HG02678 (cell line): ENCODE measurements at regions not wholly inside any gene's neighbourhood (a gene's known extent, or its start where the extent isn't known, plus 50 kb on each side); places are given as distances from the start of the nearest gene placed in this dataset.
"Not testable (repeated sequence)": the region's sequence is repeated elsewhere in the genome, so short reads cannot be mapped to it uniquely, and the experiment has no call there.

Experiments used
- ATAC-seq: cut with Tn5 transposase; IDR thresholded peaks from one replicate; pipeline ENCODE4 v1.9.1; 2021; ENCODE audit warnings: mild to moderate bottlenecking, moderate library complexity; ENCODE audit not compliant: unreplicated experiment

DNA sequence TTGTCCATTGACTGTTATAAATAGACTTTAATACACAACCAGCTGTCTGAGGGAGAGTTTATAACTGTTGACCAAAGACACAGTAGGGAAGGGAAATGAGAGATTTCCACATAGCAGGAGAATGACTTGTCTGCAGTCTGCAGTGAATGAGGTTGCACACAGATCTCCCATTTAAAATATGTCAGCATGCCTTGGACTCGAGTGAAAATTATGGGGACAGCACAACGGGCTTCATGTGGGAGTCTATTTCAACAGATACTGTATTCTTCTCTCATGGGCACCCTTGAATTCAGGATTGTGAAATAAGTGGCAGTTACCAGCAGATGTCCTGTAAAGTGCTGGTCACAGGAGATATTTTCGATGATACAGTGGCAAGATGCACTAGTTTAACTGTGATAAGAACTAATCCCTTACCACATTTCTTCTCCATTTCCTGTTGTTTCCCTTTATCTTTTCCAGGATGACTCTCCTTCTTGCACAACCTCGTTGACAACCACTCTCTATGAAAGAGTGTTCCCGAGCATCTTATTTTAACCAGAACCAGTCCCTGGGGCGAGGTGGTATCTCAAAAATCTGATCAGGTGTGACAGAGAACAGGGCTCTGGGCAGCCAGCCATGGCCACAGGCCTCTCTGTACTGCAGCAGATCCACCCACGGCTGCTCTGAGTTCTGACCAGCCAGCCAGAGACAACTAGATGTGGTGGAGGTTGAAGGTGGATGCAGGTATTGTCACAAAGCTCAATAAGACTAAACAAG, 51.5 kb upstream of the MAP3K1 start:
- no peak for ATAC-seq

GRCh38 chr5:56763182-56763581, 52.2 kb upstream of the MAP3K1 start:
- no peak for ATAC-seq

- ATAC-seq: no peak
Measured at GRCh38 chr5:56761151-56761885, 54.0 kb upstream of the MAP3K1 start.

- no peak for ATAC-seq
Measured at GRCh38 chr5:56760723-56761122, 54.6 kb upstream of the MAP3K1 start.

GRCh38 chr5:56759521-56760216, 55.7 kb upstream of the MAP3K1 start:
- ATAC-seq: no peak

DNA sequence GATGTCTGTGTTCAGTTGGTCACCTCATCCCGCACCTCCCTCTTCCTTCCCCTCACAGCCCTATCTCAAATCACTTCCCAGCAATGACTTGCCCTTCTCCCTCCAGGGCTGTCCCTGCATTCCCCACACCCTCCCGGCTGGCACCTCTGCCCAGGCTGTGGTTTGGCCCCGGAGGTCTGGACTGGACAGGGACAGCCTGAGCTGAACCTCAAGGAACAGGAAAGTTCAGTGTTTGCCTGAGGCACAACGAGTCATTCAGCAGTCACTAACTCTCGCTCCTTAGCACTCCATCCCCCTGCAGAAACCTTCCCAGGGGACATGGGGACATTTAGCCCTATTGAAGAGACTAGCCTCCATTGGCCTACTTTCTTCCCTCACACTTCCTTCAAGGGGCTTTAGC, 58.3 kb upstream of the MAP3K1 start:
- no peak for ATAC-seq

- no peak for ATAC-seq
Measured at GRCh38 chr5:56755036-56755555, 60.3 kb upstream of the MAP3K1 start.

DNA sequence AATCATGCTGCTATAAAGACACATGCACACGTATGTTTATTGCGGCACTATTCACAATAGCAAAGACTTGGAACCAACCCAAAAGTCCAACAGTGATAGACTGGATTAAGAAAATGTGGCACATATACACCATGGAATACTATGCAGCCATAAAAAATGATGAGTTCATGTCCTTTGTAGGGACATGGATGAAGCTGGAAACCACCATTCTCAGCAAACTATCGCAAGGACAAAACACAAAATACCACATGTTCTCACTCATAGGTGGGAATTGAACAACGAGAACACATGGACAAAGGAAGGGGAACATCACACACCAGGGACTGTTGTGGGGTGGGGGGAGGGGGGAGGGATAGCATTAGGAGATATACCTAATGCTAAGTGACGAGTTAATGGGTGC, 61.8 kb upstream of the MAP3K1 start:
- not testable (repeated sequence) for ATAC-seq

DNA sequence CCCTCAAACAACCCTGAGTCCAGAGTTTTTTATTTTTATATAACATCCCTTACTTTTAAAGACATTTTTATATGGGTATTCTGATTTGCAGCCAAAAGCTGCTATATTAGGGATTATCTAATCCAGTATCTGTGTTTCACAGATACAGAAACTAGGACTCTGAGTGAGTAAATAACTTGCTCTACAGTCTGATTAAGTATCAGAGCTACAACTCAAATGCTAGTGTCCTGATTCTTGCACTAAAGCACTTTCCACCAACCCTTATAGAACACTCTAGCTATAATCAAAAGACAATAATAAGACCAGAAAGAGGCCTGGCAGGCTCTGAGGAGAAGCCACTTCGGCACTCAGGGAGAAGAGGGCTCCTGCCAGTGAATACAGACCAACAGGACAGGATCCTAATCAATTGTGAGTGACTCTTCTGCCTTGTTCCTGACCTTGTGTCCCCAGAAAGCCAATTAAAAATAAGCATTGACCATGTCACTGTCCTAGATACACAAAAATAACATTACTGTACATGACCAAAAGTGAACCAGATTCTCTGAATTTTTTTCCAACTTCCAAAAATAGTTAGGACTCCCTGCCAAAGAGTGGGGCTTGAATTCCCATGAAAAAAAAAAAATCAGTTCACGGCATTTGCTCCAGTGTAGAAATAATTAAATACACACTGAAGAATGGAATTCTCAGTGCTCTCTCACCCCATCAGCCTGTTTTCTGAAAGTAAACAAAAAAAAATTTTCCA, 63.6 kb upstream of the MAP3K1 start:
- no peak for ATAC-seq

DNA sequence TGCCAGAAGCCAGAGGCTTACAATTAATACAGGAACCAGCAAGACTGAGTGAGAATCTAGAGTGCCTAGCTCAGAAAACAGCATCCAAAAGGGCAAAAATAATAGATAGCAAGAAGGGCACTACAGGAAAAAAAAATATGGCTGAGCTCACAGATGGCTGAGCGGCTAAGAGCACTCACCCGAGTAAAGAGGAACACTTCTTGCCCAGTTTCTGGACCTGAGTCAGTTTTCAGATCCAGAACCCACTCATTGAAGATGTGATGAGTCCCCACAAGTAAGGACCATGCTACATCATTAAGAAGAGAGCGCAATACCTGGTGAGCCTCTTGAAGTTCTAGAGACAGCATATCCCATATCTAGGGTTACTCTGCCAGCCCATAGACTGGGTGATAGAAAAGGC, 65.5 kb upstream of the MAP3K1 start:
- ATAC-seq: no peak

DNA sequence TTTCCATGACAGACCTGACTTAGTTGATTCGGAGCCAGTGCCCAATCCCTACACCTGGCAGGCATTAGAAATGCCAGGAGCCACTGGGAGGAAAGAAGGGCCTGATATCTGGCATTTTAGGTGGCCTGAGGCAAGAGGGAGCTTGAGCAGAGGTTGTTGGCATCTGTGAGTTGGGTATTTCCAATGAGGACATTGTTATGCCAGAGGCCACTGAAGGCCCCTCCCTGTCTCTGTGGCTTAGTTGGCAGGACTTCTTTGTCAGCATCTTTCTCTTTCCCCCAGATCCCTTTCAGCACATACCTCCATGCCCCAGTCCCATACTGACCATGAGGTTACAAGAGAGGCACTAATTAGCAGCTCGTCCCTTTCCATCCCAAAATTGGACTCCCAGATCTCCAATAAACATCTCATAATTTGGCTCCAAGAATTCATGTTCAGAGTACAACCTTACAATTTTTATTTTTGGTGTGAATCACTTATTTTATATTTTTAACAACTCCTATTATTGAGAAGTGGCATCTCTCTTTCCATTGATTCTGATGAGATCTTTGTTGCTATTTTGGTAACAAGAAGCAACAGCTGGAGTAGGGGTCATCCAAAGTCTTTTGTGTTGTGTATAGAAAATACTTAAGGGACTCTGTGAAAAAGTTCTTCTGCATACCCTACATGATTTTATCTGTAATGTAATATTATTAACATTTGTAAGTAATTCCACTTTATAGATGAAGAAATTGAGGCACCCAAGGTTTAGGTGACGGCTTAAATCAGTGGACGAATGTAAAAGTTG, 68.6 kb upstream of the MAP3K1 start:
- ATAC-seq: no peak

GRCh38 chr5:56745864-56746263, 69.5 kb upstream of the MAP3K1 start:
- no peak for ATAC-seq

GRCh38 chr5:56740868-56741267, 74.5 kb upstream of the MAP3K1 start:
- no peak for ATAC-seq

GRCh38 chr5:56739990-56740389, 75.4 kb upstream of the MAP3K1 start:
- no peak for ATAC-seq

DNA sequence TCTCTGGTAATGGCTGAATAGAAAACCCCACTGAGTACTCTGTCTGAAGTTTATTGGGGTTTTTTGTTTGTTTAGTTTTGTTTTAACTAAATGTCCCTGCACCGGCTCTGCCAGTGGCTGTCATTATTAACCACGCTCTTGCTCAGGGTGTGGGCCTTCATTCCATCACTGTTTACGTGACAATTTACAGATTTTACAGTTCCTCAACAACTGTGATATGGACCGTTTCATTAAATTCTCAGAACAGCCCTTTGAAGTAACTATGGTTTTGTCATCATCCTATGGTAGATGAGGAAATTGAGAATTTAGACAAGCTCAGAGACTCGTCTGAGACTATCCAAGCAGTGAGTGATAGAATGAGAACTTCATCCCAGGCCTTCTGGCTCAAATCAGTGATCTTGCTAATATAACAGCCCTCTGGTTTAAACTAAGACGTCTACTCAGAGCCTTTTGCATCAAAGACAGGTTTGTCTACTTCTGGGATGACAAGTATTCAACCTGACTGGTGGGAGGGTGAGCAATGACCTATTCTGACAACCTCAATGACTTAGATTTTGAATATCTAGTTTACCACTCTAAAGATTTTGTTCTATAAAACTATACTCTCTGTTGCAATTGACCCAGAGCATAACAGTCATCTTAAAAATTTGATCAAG, 77.3 kb upstream of the MAP3K1 start:
- no peak for ATAC-seq

- no peak for ATAC-seq
Measured at GRCh38 chr5:56737002-56737621, 78.2 kb upstream of the MAP3K1 start.

- no peak for ATAC-seq
Measured at GRCh38 chr5:56735849-56736641, 79.3 kb upstream of the MAP3K1 start.

- no peak for ATAC-seq
Measured at GRCh38 chr5:56734091-56734694, 81.2 kb upstream of the MAP3K1 start.
